ENCODE measurements at regions not wholly inside any gene's neighbourhood (a gene's known extent, or its start where the extent isn't known, plus 50 kb on each side); places are given as distances from the start of the nearest gene placed in this dataset.
"Not testable (repeated sequence)": the region's sequence is repeated elsewhere in the genome, so short reads cannot be mapped to it uniquely, and the experiment has no call there.

GRCh38 chr6:163748036-163748435 lies 333.5 kb downstream of the QKI start:
- Histone ChIP-seq H3K4me1 (ENCODE audit: control insufficient read depth, insufficient read depth, low read length) (no peaks in the 10 kb centered on the region), H3K4me3 (ENCODE audit: low read length in 2 of 2) (no peak overlapping the region), H3K9ac (ENCODE audit: low read length in 2 of 2) (no peak overlapping the region), H3K27ac (ENCODE audit: low read length) (no peak overlapping the region), H3K36me3 (ENCODE audit: control insufficient read depth in 2 of 2, insufficient read depth in 2 of 2, low read length in 2 of 2) (no peaks in the 10 kb centered on the region), H3K9me3 (ENCODE audit: control insufficient read depth in 2 of 2, low read length in 2 of 2) (no peaks in the 10 kb centered on the region), H3K27me3 (ENCODE audit: control insufficient read depth in 1 of 2, insufficient read depth in 2 of 2, low read length in 2 of 2) (no peaks in the 10 kb centered on the region)

- H3K4me1 ChIP-seq (ENCODE audit: control insufficient read depth, insufficient read depth, low read length); H3K27ac ChIP-seq (ENCODE audit: low read length); H3K4me3 ChIP-seq (ENCODE audit: low read length in 2 of 2); H3K27me3 ChIP-seq (ENCODE audit: control insufficient read depth in 1 of 2, insufficient read depth in 2 of 2, low read length in 2 of 2); H3K36me3 ChIP-seq (ENCODE audit: control insufficient read depth in 2 of 2, insufficient read depth in 2 of 2, low read length in 2 of 2); H3K9me3 ChIP-seq (ENCODE audit: control insufficient read depth in 2 of 2, low read length in 2 of 2); H3K9ac ChIP-seq (ENCODE audit: low read length in 2 of 2): not testable (repeated sequence)
Observed at GRCh38 chr6:163747058-163747457, 332.5 kb downstream of the QKI start.

- Histone ChIP-seq H3K9ac (ENCODE audit: low read length in 2 of 2) (no peak overlapping the region), H3K27ac (ENCODE audit: low read length) (no peak overlapping the region), H3K36me3 (ENCODE audit: control insufficient read depth in 2 of 2, insufficient read depth in 2 of 2, low read length in 2 of 2) (no peaks in the 10 kb centered on the region), H3K4me3 (ENCODE audit: low read length in 2 of 2) (no peak overlapping the region), H3K4me1 (ENCODE audit: control insufficient read depth, insufficient read depth, low read length) (no peaks in the 10 kb centered on the region), H3K27me3 (ENCODE audit: control insufficient read depth in 1 of 2, insufficient read depth in 2 of 2, low read length in 2 of 2) (no peaks in the 10 kb centered on the region), H3K9me3 (ENCODE audit: control insufficient read depth in 2 of 2, low read length in 2 of 2) (no peaks in the 10 kb centered on the region)
Observed at GRCh38 chr6:163745536-163746400, 331.2 kb downstream of the QKI start.

- no peaks in the 10 kb centered on the region for H3K9me3 ChIP-seq (ENCODE audit: control insufficient read depth in 2 of 2, low read length in 2 of 2)
- H3K4me1 ChIP-seq (ENCODE audit: control insufficient read depth, insufficient read depth, low read length) = peaks cover 2% of the 10 kb centered on the region
- H3K4me3 ChIP-seq (ENCODE audit: low read length in 2 of 2) = no peak overlapping the region
- no peaks in the 10 kb centered on the region for H3K36me3 ChIP-seq (ENCODE audit: control insufficient read depth in 2 of 2, insufficient read depth in 2 of 2, low read length in 2 of 2)
- H3K9ac ChIP-seq (ENCODE audit: low read length in 2 of 2) = no peak overlapping the region
- H3K27me3 ChIP-seq (ENCODE audit: control insufficient read depth in 1 of 2, insufficient read depth in 2 of 2, low read length in 2 of 2) = no peaks in the 10 kb centered on the region
- no peak overlapping the region for H3K27ac ChIP-seq (ENCODE audit: low read length)
Observed at GRCh38 chr6:163744256-163744925, 329.9 kb downstream of the QKI start.

- Histone ChIP-seq H3K36me3 (ENCODE audit: control insufficient read depth in 2 of 2, insufficient read depth in 2 of 2, low read length in 2 of 2) (no peaks in the 10 kb centered on the region), H3K9me3 (ENCODE audit: control insufficient read depth in 2 of 2, low read length in 2 of 2) (no peaks in the 10 kb centered on the region), H3K27me3 (ENCODE audit: control insufficient read depth in 1 of 2, insufficient read depth in 2 of 2, low read length in 2 of 2) (no peaks in the 10 kb centered on the region), H3K27ac (ENCODE audit: low read length) (no peak overlapping the region), H3K4me3 (ENCODE audit: low read length in 2 of 2) (no peak overlapping the region), H3K9ac (ENCODE audit: low read length in 2 of 2) (no peak overlapping the region), H3K4me1 (ENCODE audit: control insufficient read depth, insufficient read depth, low read length) (peaks cover 2% of the 10 kb centered on the region)
Observed at GRCh38 chr6:163743796-163744195, 329.3 kb downstream of the QKI start.

GRCh38 chr6:163741743-163742363 lies 327.3 kb downstream of the QKI start:
- H3K9me3 ChIP-seq (ENCODE audit: control insufficient read depth in 2 of 2, low read length in 2 of 2) = no peaks in the 10 kb centered on the region
- H3K9ac ChIP-seq (ENCODE audit: low read length in 2 of 2) = no peak overlapping the region
- H3K4me1 ChIP-seq (ENCODE audit: control insufficient read depth, insufficient read depth, low read length) = peaks cover 7% of the 10 kb centered on the region
- no peaks in the 10 kb centered on the region for H3K27me3 ChIP-seq (ENCODE audit: control insufficient read depth in 1 of 2, insufficient read depth in 2 of 2, low read length in 2 of 2)
- no peak overlapping the region for H3K4me3 ChIP-seq (ENCODE audit: low read length in 2 of 2)
- no peaks in the 10 kb centered on the region for H3K36me3 ChIP-seq (ENCODE audit: control insufficient read depth in 2 of 2, insufficient read depth in 2 of 2, low read length in 2 of 2)
- no peak overlapping the region for H3K27ac ChIP-seq (ENCODE audit: low read length)

GRCh38 chr6:163741342-163741741 lies 326.8 kb downstream of the QKI start:
- no peaks in the 10 kb centered on the region for H3K36me3 ChIP-seq (ENCODE audit: control insufficient read depth in 2 of 2, insufficient read depth in 2 of 2, low read length in 2 of 2)
- H3K4me3 ChIP-seq (ENCODE audit: low read length in 2 of 2) = no peak overlapping the region
- H3K27ac ChIP-seq (ENCODE audit: low read length) = no peak overlapping the region
- H3K9ac ChIP-seq (ENCODE audit: low read length in 2 of 2) = no peak overlapping the region
- H3K4me1 ChIP-seq (ENCODE audit: control insufficient read depth, insufficient read depth, low read length) = peaks cover 7% of the 10 kb centered on the region
- no peaks in the 10 kb centered on the region for H3K27me3 ChIP-seq (ENCODE audit: control insufficient read depth in 1 of 2, insufficient read depth in 2 of 2, low read length in 2 of 2)
- H3K9me3 ChIP-seq (ENCODE audit: control insufficient read depth in 2 of 2, low read length in 2 of 2) = no peaks in the 10 kb centered on the region

- Histone ChIP-seq H3K4me1 (ENCODE audit: control insufficient read depth, insufficient read depth, low read length) (peaks cover 7% of the 10 kb centered on the region), H3K36me3 (ENCODE audit: control insufficient read depth in 2 of 2, insufficient read depth in 2 of 2, low read length in 2 of 2) (no peaks in the 10 kb centered on the region), H3K9ac (ENCODE audit: low read length in 2 of 2) (no peak overlapping the region), H3K4me3 (ENCODE audit: low read length in 2 of 2) (no peak overlapping the region), H3K27me3 (ENCODE audit: control insufficient read depth in 1 of 2, insufficient read depth in 2 of 2, low read length in 2 of 2) (no peaks in the 10 kb centered on the region), H3K9me3 (ENCODE audit: control insufficient read depth in 2 of 2, low read length in 2 of 2) (no peaks in the 10 kb centered on the region), H3K27ac (ENCODE audit: low read length) (no peak overlapping the region)
Observed at GRCh38 chr6:163739966-163740365, 325.4 kb downstream of the QKI start.

GRCh38 chr6:163739408-163739725 lies 324.8 kb downstream of the QKI start:
- no peaks in the 10 kb centered on the region for H3K36me3 ChIP-seq (ENCODE audit: control insufficient read depth in 2 of 2, insufficient read depth in 2 of 2, low read length in 2 of 2)
- H3K4me1 ChIP-seq (ENCODE audit: control insufficient read depth, insufficient read depth, low read length) = peaks cover 7% of the 10 kb centered on the region
- no peak overlapping the region for H3K4me3 ChIP-seq (ENCODE audit: low read length in 2 of 2)
- H3K9ac ChIP-seq (ENCODE audit: low read length in 2 of 2) = no peak overlapping the region
- H3K27ac ChIP-seq (ENCODE audit: low read length) = no peak overlapping the region
- no peaks in the 10 kb centered on the region for H3K27me3 ChIP-seq (ENCODE audit: control insufficient read depth in 1 of 2, insufficient read depth in 2 of 2, low read length in 2 of 2)
- no peaks in the 10 kb centered on the region for H3K9me3 ChIP-seq (ENCODE audit: control insufficient read depth in 2 of 2, low read length in 2 of 2)

- Histone ChIP-seq H3K4me3 (ENCODE audit: low read length in 2 of 2) (no peak overlapping the region), H3K27me3 (ENCODE audit: control insufficient read depth in 1 of 2, insufficient read depth in 2 of 2, low read length in 2 of 2) (no peaks in the 10 kb centered on the region), H3K36me3 (ENCODE audit: control insufficient read depth in 2 of 2, insufficient read depth in 2 of 2, low read length in 2 of 2) (no peaks in the 10 kb centered on the region), H3K9ac (ENCODE audit: low read length in 2 of 2) (no peak overlapping the region), H3K4me1 (ENCODE audit: control insufficient read depth, insufficient read depth, low read length) (peaks cover 7% of the 10 kb centered on the region), H3K27ac (ENCODE audit: low read length) (no peak overlapping the region), H3K9me3 (ENCODE audit: control insufficient read depth in 2 of 2, low read length in 2 of 2) (no peaks in the 10 kb centered on the region)
Observed at GRCh38 chr6:163738725-163739407, 324.3 kb downstream of the QKI start.

All from stomach smooth muscle (tissue), 2 donors.